Thyroid gland (tissue), 4 donors: ENCODE measurements at regions not wholly inside any gene's neighbourhood (a gene's known extent, or its start where the extent isn't known, plus 50 kb on each side); places are given as distances from the start of the nearest gene placed in this dataset.

Experiments used
- DNase-seq, 2 donors: peaks; one replicate each; pipeline ENCODE4 v3.0.0-alpha.2; 2019
- H3K27ac ChIP-seq, 3 donors: fragments of 200-600 bp; sonication (generic); 1 replicate in 2 of 3; 2 replicates in 1 of 3; pipeline ENCODE4 v1.5.1; 2016 to 2019; ENCODE audit warnings: mild to moderate bottlenecking in 1 of 3, moderate library complexity in 1 of 3
- H3K27me3 ChIP-seq: fragments of 200-600 bp; sonication (generic); one replicate; pipeline ENCODE4 v1.5.1; 2019
- H3K36me3 ChIP-seq, 2 donors: fragments of 200-600 bp; sonication (generic); one replicate each; pipeline ENCODE4 v1.5.1; 2016 to 2019
- H3K4me1 ChIP-seq, 2 donors: fragments of 200-600 bp; sonication (generic); one replicate each; pipeline ENCODE4 v1.5.1; 2017 to 2019
- H3K4me3 ChIP-seq, 3 donors: fragments of 200-600 bp; sonication (generic); replicated peaks in 1 of 3; 1 replicate in 2 of 3; 2 replicates in 1 of 3; pipeline ENCODE4 v1.5.1; 2016; ENCODE audit warnings: mild to moderate bottlenecking in 1 of 3
- H3K9me3 ChIP-seq: fragments of 200-600 bp; sonication (generic); one replicate; pipeline ENCODE4 v1.5.1; 2017
- CTCF ChIP-seq, 6 experiments: fragments of 200-600 bp in 3 of 6; fragments of 450-650 bp in 3 of 6; sonication (generic) in 3 of 6; IDR thresholded peaks; one replicate each; pipeline ENCODE4 v1.5.1; 2016 to 2019; ENCODE audit warnings: antibody characterized with exemption in 6 of 6, mild to moderate bottlenecking in 2 of 6, inconsistent platforms in 1 of 6, moderate library complexity in 1 of 6
- POLR2A ChIP-seq, 2 donors: fragments of 450-650 bp; IDR thresholded peaks; one replicate each; pipeline ENCODE4 v1.6.1; 2017; ENCODE audit warnings: antibody characterized with exemption in 2 of 2, mild to moderate bottlenecking in 2 of 2, moderate library complexity in 1 of 2
- WGBS, 2 donors: methylation state at CpG; one replicate each; pipeline ENCODE4 v1.1.5; 2017; 5-methylcytosine and 5-hydroxymethylcytosine counted together
- intact Hi-C: fragments of 100-400 bp; cut with DNase I; formaldehyde crosslinking; loops from one replicate; pipeline ENCODE4 v1.15.1; 2023

DNA sequence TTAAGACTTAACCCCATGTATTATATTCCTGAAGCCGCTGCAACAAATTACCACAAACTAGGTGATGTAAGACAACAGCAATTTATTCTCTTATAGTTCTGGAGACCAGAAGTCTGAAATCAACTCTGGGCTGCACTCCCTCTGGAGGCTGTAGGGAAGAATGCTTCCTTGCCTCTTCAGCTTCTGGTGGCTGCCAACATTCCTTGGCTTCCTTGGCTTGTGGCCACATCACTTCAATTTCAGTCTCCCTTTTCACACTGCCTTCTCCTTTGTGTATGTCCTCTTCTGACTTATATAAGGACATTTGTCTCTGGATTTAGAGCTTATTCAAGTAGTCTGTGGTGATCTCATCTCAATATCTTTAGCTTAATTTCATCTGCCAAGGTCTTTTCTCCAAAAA is 141.6 kb downstream of the DHX35 start:
- H3K4me1 ChIP-seq = no peaks in the 10 kb centered on the region
- no peaks in the 10 kb centered on the region for H3K36me3 ChIP-seq
- no peaks in the 10 kb centered on the region for H3K27me3 ChIP-seq
- H3K9me3 ChIP-seq = no peaks in the 10 kb centered on the region
- H3K4me3 ChIP-seq = no peak overlapping the region
- intact Hi-C loops = no loop called here
- no peak overlapping the region for H3K27ac ChIP-seq
- 100% methylated on average over 1 of the region's 1 CpG for WGBS, 2 donors
- DNase-seq = no peak
- no peak for TF ChIP-seq CTCF (IDR thresholded peaks at IDR 0.05)
- TF ChIP-seq POLR2A (IDR thresholded peaks at IDR 0.05) = no peak

- Histone ChIP-seq H3K27me3 (no peaks in the 10 kb centered on the region), H3K4me1 (no peaks in the 10 kb centered on the region), H3K4me3 (no peak overlapping the region), H3K27ac (no peak overlapping the region), H3K36me3 (no peaks in the 10 kb centered on the region), H3K9me3 (no peaks in the 10 kb centered on the region)
- intact Hi-C loops = no loop called here
- TF ChIP-seq POLR2A (IDR thresholded peaks at IDR 0.05) (no peak), CTCF (IDR thresholded peaks at IDR 0.05) (no peak)
- no peak for DNase-seq
- WGBS, 2 donors = 91 to 93% methylated on average over 4 of the region's 4 CpGs
Measured at GRCh38 chr20:39103305-39103704, 141.2 kb downstream of the DHX35 start.

DNA sequence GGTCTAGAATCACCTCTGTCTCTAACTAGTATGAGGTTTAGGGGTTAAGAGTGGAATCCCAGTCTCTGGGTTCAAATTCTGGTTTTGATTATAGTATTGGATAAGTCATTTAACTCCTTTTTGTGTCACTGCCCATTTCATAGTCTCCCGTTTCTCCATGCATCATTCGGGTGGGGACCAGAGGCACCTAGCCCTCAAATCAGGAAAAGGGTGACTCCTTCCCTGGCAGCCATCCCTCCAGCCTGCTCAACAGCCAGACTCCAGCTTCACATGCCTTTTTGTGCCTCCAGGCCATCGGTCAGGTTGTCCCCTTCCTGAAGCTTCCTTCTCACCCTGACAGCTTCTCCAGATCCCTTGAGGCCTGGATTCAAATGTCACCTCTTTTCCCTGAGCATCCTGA is 139.8 kb downstream of the DHX35 start:
- 87% methylated on average over 3 of the region's 3 CpGs for WGBS, 2 donors
- intact Hi-C loops = no loop called here
- DNase-seq = no peak
- Histone ChIP-seq H3K27ac (no peak overlapping the region), H3K4me1 (no peaks in the 10 kb centered on the region), H3K27me3 (no peaks in the 10 kb centered on the region), H3K9me3 (no peaks in the 10 kb centered on the region), H3K4me3 (no peak overlapping the region), H3K36me3 (no peaks in the 10 kb centered on the region)
- no peak for TF ChIP-seq POLR2A (IDR thresholded peaks at IDR 0.05)
- TF ChIP-seq CTCF (IDR thresholded peaks at IDR 0.05) = no peak

GRCh38 chr20:39100691-39101090 is 138.5 kb downstream of the DHX35 start:
- WGBS, 2 donors = 28 to 35% methylated on average over 6 of the region's 6 CpGs
- intact Hi-C loops = no loop called here
- H3K27ac ChIP-seq = no peak overlapping the region
- no peak for TF ChIP-seq CTCF (IDR thresholded peaks at IDR 0.05)
- TF ChIP-seq POLR2A (IDR thresholded peaks at IDR 0.05) = no peak
- H3K9me3 ChIP-seq = no peaks in the 10 kb centered on the region
- DNase-seq = no peak
- no peak overlapping the region for H3K4me3 ChIP-seq
- H3K27me3 ChIP-seq = no peaks in the 10 kb centered on the region
- no peaks in the 10 kb centered on the region for H3K36me3 ChIP-seq
- no peaks in the 10 kb centered on the region for H3K4me1 ChIP-seq

DNA sequence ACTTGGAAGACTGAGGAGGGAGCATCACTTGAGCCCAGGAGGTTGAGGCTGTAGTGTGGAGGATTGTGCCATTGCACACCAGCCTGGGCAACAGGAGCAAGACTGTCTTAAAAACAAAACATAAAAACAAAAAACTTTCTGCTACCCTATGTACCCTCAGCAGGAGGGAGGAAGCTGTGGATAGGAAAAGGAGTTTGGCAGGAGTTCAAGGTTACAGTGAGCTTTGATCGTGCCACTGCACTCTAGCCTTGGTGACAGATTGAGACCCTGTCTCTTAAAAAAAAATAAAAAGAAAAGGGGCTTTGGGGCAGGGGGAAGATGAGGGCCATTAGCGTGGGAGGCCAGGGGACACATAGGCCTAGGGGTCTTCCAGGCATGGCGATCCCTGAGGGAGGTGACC is 135.7 kb downstream of the DHX35 start:
- Histone ChIP-seq H3K4me3 (no peak overlapping the region), H3K27ac (no peak overlapping the region), H3K36me3 (no peaks in the 10 kb centered on the region), H3K9me3 (no peaks in the 10 kb centered on the region), H3K27me3 (no peaks in the 10 kb centered on the region), H3K4me1 (no peaks in the 10 kb centered on the region)
- TF ChIP-seq POLR2A (IDR thresholded peaks at IDR 0.05) (no peak), CTCF (IDR thresholded peaks at IDR 0.05) (no peak)
- WGBS, 2 donors = 58 to 61% methylated on average over 3 of the region's 3 CpGs
- intact Hi-C loops = no loop called here
- DNase-seq = no peak
